K562 (cell line): ENCODE measurements at regions not wholly inside any gene's neighbourhood (a gene's known extent, or its start where the extent isn't known, plus 50 kb on each side); places are given as distances from the start of the nearest gene placed in this dataset.

Experiments
- ETV5 ChIP-seq: sonication (generic); formaldehyde crosslinking; IDR thresholded peaks from 2 replicates; pipeline ENCODE4 v1.4.0; 2020; ENCODE audit warnings: low read depth, mild to moderate bottlenecking, missing genetic modification reagents
- FOSL1 ChIP-seq: fragments of 200-800 bp; sonication (Bioruptor generic); conservative IDR thresholded peaks from 2 replicates; pipeline ENCODE4 v1.6.1; 2016; ENCODE audit warnings: missing genetic modification characterization, missing compliant biosample characterization
- MTA1 ChIP-seq: fragments of 450-650 bp; IDR thresholded peaks from 2 replicates; pipeline ENCODE4 v1.6.1; 2017; ENCODE audit warnings: borderline replicate concordance
- POLR2A ChIP-seq: fragments of 450-650 bp; conservative IDR thresholded peaks from 2 replicates; pipeline ENCODE4 v1.6.1; 2016
- POLR2AphosphoS5 ChIP-seq: IDR thresholded peaks from 2 replicates; pipeline ENCODE4 v1.6.1; 2011; ENCODE audit warnings: mild to moderate bottlenecking, low read depth, low read length, moderate library complexity; ENCODE audit not compliant: control insufficient read depth, insufficient read depth
- SP1 ChIP-seq: sonication (generic); formaldehyde crosslinking; IDR thresholded peaks from 2 replicates; pipeline ENCODE4 v1.8.1; 2022; ENCODE audit warnings: mild to moderate bottlenecking, missing genetic modification reagents
- SREBF2 ChIP-seq: sonication (generic); formaldehyde crosslinking; IDR thresholded peaks from 2 replicates; pipeline ENCODE4 v1.4.0; 2020; ENCODE audit warnings: mild to moderate bottlenecking, missing genetic modification reagents
- TF ChIP-seq, protein P1 (sequence below): fragments of 450-650 bp; IDR thresholded peaks from 2 replicates; pipeline ENCODE4 v1.6.1; 2016; ENCODE audit warnings: low read depth
- TF ChIP-seq, protein P2 (sequence below), 3 experiments: IDR thresholded peaks in 2 of 3; conservative IDR thresholded peaks in 1 of 3; 2 replicates each; pipeline ENCODE4 v1.5.1; 2011 to 2012; ENCODE audit warnings: low read length in 3 of 3, mild to moderate bottlenecking in 3 of 3, control low read depth in 2 of 3, improper control_type of control experiment in 1 of 3, inconsistent platforms in 1 of 3, low read depth in 1 of 3, mixed read lengths in 1 of 3, moderate library complexity in 1 of 3; ENCODE audit not compliant: insufficient read depth in 2 of 3
- TF ChIP-seq, protein P3 (sequence below): fragments of 250-450 bp; sonication (Bioruptor Pico); IDR thresholded peaks from 2 replicates; pipeline ENCODE4 v1.8.0; 2021; ENCODE audit warnings: moderate library complexity, mild to moderate bottlenecking, inconsistent platforms
- TF ChIP-seq, protein P4 (sequence below): sonication (generic); formaldehyde crosslinking; IDR thresholded peaks from 2 replicates; pipeline ENCODE4 v1.8.1; 2022; ENCODE audit warnings: missing genetic modification reagents
- TF ChIP-seq, protein P5 (sequence below), 2 experiments: fragments of 450-650 bp in 1 of 2; sonication (generic) in 1 of 2; formaldehyde crosslinking in 1 of 2; IDR thresholded peaks in 1 of 2; conservative IDR thresholded peaks in 1 of 2; 2 replicates each; pipeline versions ENCODE4 v1.6.1 to v1.8.1; 2016 to 2023; ENCODE audit warnings: mild to moderate bottlenecking in 2 of 2, moderate library complexity in 2 of 2, inconsistent platforms in 1 of 2, missing genetic modification reagents in 1 of 2
- TF ChIP-seq, protein P6 (sequence below): IDR thresholded peaks from 3 replicates; pipeline ENCODE4 v1.6.1; 2011; ENCODE audit warnings: borderline replicate concordance, mild to moderate bottlenecking; ENCODE audit not compliant: insufficient read length, insufficient read depth
- TF ChIP-seq, protein P7 (sequence below): sonication (generic); formaldehyde crosslinking; IDR thresholded peaks from 2 replicates; pipeline ENCODE4 v1.8.1; 2022; ENCODE audit warnings: missing genetic modification reagents

DNA sequence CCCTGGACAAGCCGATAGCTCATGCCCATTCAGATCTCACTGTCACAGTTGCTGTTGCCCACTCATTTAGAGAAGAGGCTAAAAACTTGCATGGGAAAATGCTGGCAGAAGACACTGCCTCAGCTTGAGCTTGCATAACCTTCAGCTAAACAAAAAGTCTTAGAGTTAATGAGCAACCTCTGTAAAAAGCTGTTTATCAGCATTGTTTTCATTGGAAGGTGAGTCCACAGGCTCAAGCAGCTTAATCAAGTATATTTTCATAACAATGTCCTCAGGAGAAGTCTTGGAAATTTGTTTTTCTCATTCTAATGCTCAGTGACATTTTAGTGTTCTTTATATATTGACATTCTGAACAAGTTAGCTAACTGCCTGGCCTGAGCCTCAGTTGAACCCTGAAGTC is 872.9 kb downstream of the TMTC2 start:
- TF ChIP-seq SP1 = no peak
- TF ChIP-seq SREBF2 (CRISPR knock-in tag) = no peak
- TF ChIP-seq, protein P1, sequence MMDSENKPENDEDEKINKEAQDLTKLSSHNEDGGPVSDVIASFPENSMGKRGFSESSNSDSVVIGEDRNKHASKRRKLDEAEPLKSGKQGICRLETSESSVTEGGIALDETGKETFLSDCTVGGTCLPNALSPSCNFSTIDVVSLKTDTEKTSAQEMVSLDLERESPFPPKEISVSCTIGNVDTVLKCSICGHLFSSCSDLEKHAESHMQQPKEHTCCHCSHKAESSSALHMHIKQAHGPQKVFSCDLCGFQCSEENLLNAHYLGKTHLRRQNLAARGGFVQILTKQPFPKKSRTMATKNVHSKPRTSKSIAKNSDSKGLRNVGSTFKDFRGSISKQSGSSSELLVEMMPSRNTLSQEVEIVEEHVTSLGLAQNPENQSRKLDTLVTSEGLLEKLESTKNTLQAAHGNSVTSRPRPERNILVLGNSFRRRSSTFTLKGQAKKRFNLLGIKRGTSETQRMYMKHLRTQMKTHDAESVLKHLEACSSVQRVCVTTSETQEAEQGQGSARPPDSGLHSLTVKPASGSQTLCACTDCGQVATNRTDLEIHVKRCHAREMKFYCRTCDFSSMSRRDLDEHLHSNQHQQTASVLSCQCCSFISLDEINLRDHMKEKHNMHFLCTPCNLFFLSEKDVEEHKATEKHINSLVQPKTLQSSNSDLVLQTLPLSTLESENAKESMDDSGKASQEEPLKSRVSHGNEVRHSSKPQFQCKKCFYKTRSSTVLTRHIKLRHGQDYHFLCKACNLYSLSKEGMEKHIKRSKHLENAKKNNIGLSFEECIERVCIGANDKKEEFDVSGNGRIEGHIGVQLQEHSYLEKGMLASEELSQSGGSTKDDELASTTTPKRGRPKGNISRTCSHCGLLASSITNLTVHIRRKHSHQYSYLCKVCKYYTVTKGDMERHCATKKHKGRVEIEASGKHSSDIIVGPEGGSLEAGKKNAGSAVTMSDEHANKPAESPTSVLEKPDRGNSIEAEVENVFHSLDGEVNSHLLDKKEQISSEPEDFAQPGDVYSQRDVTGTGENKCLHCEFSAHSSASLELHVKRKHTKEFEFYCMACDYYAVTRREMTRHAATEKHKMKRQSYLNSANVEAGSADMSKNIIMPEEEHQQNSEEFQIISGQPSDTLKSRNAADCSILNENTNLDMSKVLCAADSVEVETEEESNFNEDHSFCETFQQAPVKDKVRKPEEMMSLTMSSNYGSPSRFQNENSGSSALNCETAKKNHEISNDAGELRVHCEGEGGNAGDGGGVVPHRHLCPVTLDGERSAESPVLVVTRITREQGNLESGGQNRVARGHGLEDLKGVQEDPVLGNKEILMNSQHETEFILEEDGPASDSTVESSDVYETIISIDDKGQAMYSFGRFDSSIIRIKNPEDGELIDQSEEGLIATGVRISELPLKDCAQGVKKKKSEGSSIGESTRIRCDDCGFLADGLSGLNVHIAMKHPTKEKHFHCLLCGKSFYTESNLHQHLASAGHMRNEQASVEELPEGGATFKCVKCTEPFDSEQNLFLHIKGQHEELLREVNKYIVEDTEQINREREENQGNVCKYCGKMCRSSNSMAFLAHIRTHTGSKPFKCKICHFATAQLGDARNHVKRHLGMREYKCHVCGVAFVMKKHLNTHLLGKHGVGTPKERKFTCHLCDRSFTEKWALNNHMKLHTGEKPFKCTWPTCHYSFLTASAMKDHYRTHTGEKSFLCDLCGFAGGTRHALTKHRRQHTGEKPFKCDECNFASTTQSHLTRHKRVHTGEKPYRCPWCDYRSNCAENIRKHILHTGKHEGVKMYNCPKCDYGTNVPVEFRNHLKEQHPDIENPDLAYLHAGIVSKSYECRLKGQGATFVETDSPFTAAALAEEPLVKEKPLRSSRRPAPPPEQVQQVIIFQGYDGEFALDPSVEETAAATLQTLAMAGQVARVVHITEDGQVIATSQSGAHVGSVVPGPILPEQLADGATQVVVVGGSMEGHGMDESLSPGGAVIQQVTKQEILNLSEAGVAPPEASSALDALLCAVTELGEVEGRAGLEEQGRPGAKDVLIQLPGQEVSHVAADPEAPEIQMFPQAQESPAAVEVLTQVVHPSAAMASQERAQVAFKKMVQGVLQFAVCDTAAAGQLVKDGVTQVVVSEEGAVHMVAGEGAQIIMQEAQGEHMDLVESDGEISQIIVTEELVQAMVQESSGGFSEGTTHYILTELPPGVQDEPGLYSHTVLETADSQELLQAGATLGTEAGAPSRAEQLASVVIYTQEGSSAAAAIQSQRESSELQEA = no peak
- TF ChIP-seq, protein P2, sequence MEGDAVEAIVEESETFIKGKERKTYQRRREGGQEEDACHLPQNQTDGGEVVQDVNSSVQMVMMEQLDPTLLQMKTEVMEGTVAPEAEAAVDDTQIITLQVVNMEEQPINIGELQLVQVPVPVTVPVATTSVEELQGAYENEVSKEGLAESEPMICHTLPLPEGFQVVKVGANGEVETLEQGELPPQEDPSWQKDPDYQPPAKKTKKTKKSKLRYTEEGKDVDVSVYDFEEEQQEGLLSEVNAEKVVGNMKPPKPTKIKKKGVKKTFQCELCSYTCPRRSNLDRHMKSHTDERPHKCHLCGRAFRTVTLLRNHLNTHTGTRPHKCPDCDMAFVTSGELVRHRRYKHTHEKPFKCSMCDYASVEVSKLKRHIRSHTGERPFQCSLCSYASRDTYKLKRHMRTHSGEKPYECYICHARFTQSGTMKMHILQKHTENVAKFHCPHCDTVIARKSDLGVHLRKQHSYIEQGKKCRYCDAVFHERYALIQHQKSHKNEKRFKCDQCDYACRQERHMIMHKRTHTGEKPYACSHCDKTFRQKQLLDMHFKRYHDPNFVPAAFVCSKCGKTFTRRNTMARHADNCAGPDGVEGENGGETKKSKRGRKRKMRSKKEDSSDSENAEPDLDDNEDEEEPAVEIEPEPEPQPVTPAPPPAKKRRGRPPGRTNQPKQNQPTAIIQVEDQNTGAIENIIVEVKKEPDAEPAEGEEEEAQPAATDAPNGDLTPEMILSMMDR (IDR thresholded peaks at IDR 0.05 in 2 of 3, conservative IDR thresholded peaks at IDR 0.05 in 1 of 3; ENCODE audit: insufficient read depth in 2 of 3, low read depth in 1 of 3, low read length in 3 of 3) = no peak
- no peak for TF ChIP-seq FOSL1 (tag)
- TF ChIP-seq, protein P3, sequence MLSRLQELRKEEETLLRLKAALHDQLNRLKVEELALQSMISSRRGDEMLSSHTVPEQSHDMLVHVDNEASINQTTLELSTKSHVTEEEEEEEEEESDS (CRISPR knock-in tag) = no peak
- TF ChIP-seq, protein P4, sequence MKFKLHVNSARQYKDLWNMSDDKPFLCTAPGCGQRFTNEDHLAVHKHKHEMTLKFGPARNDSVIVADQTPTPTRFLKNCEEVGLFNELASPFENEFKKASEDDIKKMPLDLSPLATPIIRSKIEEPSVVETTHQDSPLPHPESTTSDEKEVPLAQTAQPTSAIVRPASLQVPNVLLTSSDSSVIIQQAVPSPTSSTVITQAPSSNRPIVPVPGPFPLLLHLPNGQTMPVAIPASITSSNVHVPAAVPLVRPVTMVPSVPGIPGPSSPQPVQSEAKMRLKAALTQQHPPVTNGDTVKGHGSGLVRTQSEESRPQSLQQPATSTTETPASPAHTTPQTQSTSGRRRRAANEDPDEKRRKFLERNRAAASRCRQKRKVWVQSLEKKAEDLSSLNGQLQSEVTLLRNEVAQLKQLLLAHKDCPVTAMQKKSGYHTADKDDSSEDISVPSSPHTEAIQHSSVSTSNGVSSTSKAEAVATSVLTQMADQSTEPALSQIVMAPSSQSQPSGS (CRISPR knock-in tag) = no peak
- no peak for TF ChIP-seq POLR2A
- TF ChIP-seq, protein P5, sequence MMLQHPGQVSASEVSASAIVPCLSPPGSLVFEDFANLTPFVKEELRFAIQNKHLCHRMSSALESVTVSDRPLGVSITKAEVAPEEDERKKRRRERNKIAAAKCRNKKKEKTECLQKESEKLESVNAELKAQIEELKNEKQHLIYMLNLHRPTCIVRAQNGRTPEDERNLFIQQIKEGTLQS (IDR thresholded peaks at IDR 0.05) = no peak
- TF ChIP-seq, protein P5 (CRISPR knock-in tag; conservative IDR thresholded peaks at IDR 0.05) = no peak
- TF ChIP-seq POLR2AphosphoS5 = no peak
- TF ChIP-seq, protein P6, sequence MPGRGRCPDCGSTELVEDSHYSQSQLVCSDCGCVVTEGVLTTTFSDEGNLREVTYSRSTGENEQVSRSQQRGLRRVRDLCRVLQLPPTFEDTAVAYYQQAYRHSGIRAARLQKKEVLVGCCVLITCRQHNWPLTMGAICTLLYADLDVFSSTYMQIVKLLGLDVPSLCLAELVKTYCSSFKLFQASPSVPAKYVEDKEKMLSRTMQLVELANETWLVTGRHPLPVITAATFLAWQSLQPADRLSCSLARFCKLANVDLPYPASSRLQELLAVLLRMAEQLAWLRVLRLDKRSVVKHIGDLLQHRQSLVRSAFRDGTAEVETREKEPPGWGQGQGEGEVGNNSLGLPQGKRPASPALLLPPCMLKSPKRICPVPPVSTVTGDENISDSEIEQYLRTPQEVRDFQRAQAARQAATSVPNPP = no peak
- TF ChIP-seq MTA1 = no peak
- TF ChIP-seq ETV5 (CRISPR knock-in tag) = no peak
- TF ChIP-seq, protein P7, sequence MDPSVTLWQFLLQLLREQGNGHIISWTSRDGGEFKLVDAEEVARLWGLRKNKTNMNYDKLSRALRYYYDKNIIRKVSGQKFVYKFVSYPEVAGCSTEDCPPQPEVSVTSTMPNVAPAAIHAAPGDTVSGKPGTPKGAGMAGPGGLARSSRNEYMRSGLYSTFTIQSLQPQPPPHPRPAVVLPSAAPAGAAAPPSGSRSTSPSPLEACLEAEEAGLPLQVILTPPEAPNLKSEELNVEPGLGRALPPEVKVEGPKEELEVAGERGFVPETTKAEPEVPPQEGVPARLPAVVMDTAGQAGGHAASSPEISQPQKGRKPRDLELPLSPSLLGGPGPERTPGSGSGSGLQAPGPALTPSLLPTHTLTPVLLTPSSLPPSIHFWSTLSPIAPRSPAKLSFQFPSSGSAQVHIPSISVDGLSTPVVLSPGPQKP = no peak
